ENCODE measurements at regions not wholly inside any gene's neighbourhood (a gene's known extent, or its start where the extent isn't known, plus 50 kb on each side); places are given as distances from the start of the nearest gene placed in this dataset.

DNA sequence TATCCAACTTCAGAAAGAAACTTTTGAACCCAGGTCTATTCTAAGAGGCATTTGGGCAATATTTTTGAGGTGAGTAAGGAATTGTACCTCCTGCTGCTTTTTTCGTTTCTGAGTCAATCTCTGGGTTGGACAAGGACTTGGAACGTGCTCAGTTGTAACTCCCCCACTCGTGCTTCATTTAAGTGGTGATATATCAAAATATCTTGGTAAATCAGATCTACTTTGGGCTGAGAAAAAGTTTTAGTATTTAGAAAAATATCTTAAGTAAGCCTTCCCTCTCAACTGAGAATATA, 728.9 kb downstream of the EFNB2 start:
- DNase-seq (ENCODE audit: low read depth in 2 of 3, low spot score in 2 of 3) = no peak

DNA sequence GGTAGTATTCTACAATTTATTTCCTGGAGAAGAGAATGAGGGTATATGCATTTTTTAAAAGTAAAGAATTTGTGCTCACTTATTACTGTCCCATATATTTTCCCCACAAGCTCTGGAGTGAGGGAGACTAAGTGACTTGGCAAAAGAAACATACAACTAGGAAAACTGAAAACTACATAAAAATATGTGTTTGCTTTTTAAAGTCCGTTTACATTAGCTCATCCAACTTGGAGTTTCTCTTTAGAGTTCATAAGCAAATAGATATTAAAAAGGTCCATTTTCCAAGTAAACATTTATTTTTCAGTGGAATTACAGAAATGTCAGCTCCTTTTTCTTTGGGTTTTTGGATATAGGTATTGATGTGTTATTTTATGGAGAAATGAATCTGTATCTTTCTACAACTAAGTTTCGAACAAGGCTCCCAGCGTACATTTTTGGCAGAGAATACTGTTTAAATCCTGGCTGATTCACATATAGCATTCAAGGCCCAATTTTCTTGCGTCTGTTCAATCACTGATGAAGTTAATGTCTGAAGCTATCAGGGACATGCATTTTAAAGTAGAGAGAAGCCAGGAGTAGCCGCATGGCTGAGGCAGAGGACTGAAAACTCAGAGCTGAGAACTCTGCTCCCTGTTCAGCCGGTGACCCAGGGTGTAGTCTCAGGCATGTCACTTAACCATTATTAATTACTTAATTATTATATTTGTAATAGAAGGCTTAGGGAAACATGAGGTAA, 729.4 kb downstream of the EFNB2 start:
- DNase-seq (ENCODE audit: low read depth in 2 of 3, low spot score in 2 of 3) = no peak

- DNase-seq (ENCODE audit: low read depth in 2 of 3, low spot score in 2 of 3) = no peak
Observed at GRCh38 chr13:105804561-105805190, 730.8 kb downstream of the EFNB2 start.

DNA sequence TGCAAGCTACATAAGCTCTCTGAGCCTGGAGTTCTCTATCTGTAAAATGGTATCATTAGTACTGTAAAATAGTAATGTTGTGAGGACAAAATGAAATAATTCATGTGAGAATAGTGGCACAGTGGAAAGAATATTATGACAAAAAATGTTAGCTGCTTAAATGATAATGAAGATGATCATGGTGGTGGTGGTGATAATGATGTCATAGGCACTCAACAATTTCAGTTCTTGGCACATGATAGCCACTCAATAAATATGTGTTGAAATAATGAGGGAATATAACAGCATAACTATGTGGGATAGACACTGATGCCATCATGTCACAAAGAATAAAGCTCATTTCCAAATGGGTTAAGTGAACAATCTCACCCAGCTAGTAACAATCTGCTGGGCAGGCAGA, 736.3 kb downstream of the EFNB2 start:
- DNase-seq (ENCODE audit: low read depth in 2 of 3, low spot score in 2 of 3) = no peak

- DNase-seq (ENCODE audit: low read depth in 2 of 3, low spot score in 2 of 3) = no peak
Observed at GRCh38 chr13:105798541-105798940, 736.9 kb downstream of the EFNB2 start.

DNA sequence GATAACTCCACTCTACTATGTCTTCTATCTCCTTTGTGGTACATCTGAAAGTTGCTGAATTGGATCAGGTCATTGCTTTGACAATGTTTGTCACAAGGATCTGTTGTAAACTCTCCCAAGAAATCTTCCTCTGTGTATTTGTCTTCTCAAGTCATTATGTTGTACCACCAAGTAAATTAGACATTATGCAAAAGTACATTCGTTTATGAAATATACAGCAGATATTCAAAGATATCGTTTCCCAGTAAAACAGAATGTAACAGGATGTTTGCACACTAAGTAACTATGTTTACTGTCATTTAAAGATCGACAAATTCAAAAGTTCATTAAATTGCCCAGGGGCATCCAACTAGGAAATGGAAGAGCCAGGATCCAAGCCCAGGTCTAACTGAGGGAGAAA, 739.4 kb downstream of the EFNB2 start:
- no peak for DNase-seq (ENCODE audit: low read depth in 2 of 3, low spot score in 2 of 3)

DNA sequence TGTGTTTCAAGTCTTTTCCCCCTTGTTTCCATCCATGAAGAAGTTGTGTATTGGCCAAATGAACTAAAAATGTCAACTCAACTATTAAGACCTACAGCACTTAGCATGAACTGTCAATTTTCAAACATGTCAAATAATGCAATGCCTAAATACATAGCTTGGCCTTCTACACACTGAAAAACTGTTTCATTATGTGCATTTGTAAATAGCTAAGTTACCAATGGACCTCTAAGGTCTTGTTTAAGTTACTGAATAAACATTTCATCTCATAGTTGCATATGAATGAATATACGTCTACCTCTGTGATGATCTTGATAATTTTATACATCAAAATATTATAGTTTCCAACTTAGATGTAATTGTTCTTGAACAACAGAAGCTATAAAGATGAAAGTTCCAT, 744.5 kb downstream of the EFNB2 start:
- DNase-seq (ENCODE audit: low read depth in 2 of 3, low spot score in 2 of 3) = no peak

DNA sequence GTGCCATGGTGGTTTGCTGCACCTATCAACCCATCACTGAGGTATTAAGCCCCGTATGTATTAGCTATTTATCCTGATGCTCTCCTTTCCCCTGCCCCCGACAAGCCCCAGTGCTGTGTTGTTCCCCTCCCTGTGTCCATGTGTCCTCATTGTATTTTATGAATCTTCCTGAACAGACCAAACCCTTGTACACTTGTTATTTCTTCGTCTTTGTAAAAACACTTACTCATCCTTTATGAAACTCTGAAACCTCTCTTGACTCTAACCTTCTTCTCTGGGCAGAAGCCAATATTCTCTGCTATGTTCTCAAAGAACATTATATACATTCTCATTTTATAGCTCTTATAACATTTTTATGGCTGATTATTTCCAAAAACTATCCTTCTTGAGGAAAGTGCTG, 746.9 kb downstream of the EFNB2 start:
- DNase-seq (ENCODE audit: low read depth in 2 of 3, low spot score in 2 of 3) = no peak

DNA sequence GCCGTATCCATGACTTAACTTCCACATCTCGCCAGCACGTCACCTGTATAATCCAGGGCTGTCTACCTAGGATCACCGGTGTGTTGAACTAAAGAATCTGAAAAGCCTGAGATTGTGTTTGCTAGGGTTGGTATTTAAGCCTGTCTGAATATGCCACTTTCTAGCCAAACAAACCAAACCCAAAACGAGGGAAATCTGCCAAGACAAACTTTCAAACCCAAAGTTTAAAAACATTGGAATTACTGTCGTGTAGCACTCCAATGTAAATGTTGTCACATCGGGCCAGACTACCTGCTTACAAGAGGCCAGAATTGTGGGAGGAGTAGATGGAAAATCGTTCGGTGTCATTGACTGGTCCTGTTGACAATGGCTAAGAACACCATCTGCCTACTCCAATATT, 747.8 kb downstream of the EFNB2 start:
- DNase-seq (ENCODE audit: low read depth in 2 of 3, low spot score in 2 of 3) = no peak

GRCh38 chr13:105785436-105785835, 750.0 kb downstream of the EFNB2 start:
- no peak for DNase-seq (ENCODE audit: low read depth in 2 of 3, low spot score in 2 of 3)

GRCh38 chr13:105783261-105783660, 752.2 kb downstream of the EFNB2 start:
- DNase-seq (ENCODE audit: low read depth in 2 of 3, low spot score in 2 of 3) = no peak

GRCh38 chr13:105778196-105778595, 757.3 kb downstream of the EFNB2 start:
- no peak for DNase-seq (ENCODE audit: low read depth in 2 of 3, low spot score in 2 of 3)

- no peak for DNase-seq (ENCODE audit: low read depth in 2 of 3, low spot score in 2 of 3)
Observed at GRCh38 chr13:105774739-105775460, 760.6 kb downstream of the EFNB2 start.

GRCh38 chr13:105773863-105774538, 761.5 kb downstream of the EFNB2 start:
- no peak for DNase-seq (ENCODE audit: low read depth in 2 of 3, low spot score in 2 of 3)

- DNase-seq (ENCODE audit: low read depth in 2 of 3, low spot score in 2 of 3) = no peak
Observed at GRCh38 chr13:105773241-105773640, 762.2 kb downstream of the EFNB2 start.

GRCh38 chr13:105764486-105764885, 771.0 kb downstream of the EFNB2 start:
- no peak for DNase-seq (ENCODE audit: low read depth in 2 of 3, low spot score in 2 of 3)

- no peak for DNase-seq (ENCODE audit: low read depth in 2 of 3, low spot score in 2 of 3)
Observed at GRCh38 chr13:105763851-105764250, 771.6 kb downstream of the EFNB2 start.

GRCh38 chr13:105762096-105762495, 773.4 kb downstream of the EFNB2 start:
- no peak for DNase-seq (ENCODE audit: low read depth in 2 of 3, low spot score in 2 of 3)

DNA sequence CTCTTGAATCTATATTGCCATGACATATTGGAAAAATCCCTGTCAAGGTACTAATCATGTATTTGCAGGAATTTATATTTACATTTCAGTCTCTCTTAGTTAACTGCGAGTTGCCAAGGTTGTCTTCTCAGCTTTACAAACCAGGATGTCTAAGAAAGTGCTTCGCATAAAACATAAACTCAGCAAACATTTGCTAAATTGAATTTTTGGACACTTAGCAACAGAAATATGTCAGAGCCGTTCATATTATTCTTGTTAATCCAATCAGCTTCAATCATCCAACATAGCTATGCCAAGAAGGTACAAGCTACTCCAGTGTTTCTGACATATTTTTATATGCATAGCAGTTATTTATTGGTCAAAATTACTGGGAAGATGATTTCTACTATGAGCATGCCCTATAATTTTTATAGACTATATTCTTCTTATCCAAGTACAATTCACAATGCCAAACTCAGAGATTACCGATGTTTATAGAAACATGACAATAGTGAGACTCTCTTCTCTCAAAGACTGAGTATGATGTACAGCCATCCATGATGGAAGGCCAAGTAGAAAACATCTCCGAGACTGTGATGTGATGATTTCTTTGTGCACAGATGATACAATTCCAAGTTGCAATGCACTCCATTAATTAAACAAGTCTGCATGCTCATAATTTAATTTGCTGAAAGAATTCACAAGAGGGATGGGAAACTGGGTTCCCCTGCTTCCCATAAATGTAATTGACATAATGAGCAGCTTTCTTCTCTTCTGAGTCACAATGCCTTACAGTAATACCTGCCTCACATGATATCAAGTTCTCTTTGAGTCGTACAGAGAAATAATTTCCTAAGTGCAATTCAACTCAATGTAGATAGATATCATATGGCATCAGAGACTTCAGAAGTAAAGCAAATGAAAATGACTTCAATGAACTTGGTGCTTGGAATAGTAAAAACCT, 776.3 kb downstream of the EFNB2 start:
- no peak for DNase-seq (ENCODE audit: low read depth in 2 of 3, low spot score in 2 of 3)

GRCh38 chr13:105740739-105741138, 794.7 kb downstream of the EFNB2 start:
- no peak for DNase-seq (ENCODE audit: low read depth in 2 of 3, low spot score in 2 of 3)

GRCh38 chr13:105737688-105738087, 797.8 kb downstream of the EFNB2 start:
- no peak for DNase-seq (ENCODE audit: low read depth in 2 of 3, low spot score in 2 of 3)
